ENCODE measurements at regions not wholly inside any gene's neighbourhood (a gene's known extent, or its start where the extent isn't known, plus 50 kb on each side); places are given as distances from the start of the nearest gene placed in this dataset.

DNA sequence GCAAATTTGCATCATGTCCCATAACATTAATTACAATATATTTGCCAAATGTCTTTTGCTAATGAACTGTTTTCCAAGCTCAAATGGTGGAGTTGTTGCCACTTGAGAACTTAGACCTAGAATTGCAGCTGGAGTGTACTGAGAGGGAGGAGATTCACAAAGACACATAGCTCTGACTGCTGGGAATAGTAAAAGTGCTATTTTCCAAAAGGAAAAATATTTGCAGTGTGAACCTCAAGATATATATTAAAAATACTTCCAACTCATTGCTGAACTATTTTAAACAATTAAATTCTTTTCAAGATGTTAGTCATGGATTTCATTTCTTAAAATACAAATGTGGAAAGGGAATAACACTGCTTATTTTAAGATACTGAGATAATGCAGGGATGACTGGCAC, 666.8 kb upstream of the ARPP21 start:
- no peak for DNase-seq (ENCODE audit: low read depth)
- H3K4me3 ChIP-seq (ENCODE audit: low read depth, low read length): no peak overlapping the region
- TF ChIP-seq, protein P1, sequence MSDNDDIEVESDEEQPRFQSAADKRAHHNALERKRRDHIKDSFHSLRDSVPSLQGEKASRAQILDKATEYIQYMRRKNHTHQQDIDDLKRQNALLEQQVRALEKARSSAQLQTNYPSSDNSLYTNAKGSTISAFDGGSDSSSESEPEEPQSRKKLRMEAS (IDR thresholded peaks at IDR 0.05; ENCODE audit: low read depth, low read length): no peak
- TF ChIP-seq, protein P2, sequence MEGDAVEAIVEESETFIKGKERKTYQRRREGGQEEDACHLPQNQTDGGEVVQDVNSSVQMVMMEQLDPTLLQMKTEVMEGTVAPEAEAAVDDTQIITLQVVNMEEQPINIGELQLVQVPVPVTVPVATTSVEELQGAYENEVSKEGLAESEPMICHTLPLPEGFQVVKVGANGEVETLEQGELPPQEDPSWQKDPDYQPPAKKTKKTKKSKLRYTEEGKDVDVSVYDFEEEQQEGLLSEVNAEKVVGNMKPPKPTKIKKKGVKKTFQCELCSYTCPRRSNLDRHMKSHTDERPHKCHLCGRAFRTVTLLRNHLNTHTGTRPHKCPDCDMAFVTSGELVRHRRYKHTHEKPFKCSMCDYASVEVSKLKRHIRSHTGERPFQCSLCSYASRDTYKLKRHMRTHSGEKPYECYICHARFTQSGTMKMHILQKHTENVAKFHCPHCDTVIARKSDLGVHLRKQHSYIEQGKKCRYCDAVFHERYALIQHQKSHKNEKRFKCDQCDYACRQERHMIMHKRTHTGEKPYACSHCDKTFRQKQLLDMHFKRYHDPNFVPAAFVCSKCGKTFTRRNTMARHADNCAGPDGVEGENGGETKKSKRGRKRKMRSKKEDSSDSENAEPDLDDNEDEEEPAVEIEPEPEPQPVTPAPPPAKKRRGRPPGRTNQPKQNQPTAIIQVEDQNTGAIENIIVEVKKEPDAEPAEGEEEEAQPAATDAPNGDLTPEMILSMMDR (IDR thresholded peaks at IDR 0.05; ENCODE audit: low read depth, low read length): no peak
- TF ChIP-seq MYC (IDR thresholded peaks at IDR 0.05; ENCODE audit: low read depth, low read length) (no peak), POLR2A (IDR thresholded peaks at IDR 0.05; ENCODE audit: extremely low read depth, insufficient read length) (no peak)

DNA sequence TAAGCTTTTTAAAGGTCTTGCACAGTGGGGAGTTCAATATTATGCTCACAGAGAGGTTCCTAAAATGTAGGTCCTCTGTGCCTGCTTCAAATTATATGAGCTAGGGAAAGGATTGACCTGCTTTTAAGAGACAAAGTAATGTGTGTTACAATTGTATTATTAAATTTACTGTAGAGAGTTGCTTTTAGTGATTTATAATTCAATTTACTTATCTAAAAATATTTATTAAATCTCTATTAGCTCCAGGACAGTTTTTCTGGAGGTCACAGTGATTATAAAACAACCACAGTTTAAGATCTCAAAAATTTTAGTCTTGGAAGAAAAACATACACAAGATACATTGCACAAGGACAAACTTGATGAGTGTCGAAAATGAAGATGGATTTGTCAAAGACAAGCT, 665.7 kb upstream of the ARPP21 start:
- DNase-seq (ENCODE audit: low read depth): no peak
- TF ChIP-seq, protein P1 (IDR thresholded peaks at IDR 0.05; ENCODE audit: low read depth, low read length): no peak
- TF ChIP-seq, protein P2 (IDR thresholded peaks at IDR 0.05; ENCODE audit: low read depth, low read length): no peak
- TF ChIP-seq POLR2A (IDR thresholded peaks at IDR 0.05; ENCODE audit: extremely low read depth, insufficient read length) (no peak), MYC (IDR thresholded peaks at IDR 0.05; ENCODE audit: low read depth, low read length) (no peak)
- no peak overlapping the region for H3K4me3 ChIP-seq (ENCODE audit: low read depth, low read length)

DNA sequence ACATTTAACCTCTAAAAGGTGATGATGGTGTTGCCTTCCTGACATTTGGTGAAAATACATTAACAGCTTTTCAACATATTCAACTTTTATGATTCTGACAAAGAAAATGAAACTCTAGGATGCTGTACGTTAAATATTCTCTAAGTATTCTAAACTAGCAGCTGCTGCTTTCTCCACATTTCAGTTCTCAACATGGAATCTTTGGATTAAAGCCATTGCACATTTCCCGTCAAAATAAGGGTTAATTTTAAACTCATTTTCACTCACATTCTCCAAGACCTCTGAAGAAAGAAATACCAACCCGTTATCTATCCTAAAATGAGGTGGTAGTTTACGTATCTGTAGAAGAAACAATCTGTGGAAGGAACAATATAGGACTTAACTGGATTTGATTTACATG, 655.7 kb upstream of the ARPP21 start:
- no peak overlapping the region for H3K4me3 ChIP-seq (ENCODE audit: low read depth, low read length)
- TF ChIP-seq, protein P2 (IDR thresholded peaks at IDR 0.05; ENCODE audit: low read depth, low read length): no peak
- TF ChIP-seq POLR2A (IDR thresholded peaks at IDR 0.05; ENCODE audit: extremely low read depth, insufficient read length): no peak
- TF ChIP-seq, protein P1 (IDR thresholded peaks at IDR 0.05; ENCODE audit: low read depth, low read length): no peak
- no peak for TF ChIP-seq MYC (IDR thresholded peaks at IDR 0.05; ENCODE audit: low read depth, low read length)
- no peak for DNase-seq (ENCODE audit: low read depth)

DNA sequence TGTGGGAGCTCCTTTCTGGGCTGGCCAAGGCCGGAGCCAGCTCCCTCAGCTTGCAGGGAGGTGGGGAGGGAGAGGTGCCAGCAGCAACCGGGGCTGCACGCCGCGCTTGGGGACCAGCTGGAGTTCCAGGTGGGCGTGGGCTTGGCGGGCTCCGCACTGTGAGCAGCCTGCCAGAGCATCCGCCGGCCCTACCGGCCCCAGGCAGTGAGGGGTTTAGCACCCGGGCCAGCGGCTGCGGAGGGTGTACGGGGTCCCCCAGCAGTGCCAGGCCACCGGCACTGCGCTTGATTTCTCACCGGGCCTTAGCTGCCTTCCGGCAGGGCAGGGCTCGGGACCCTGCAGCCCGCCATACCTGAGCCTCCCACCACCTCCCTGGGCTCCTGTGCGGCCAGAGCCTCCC, 651.0 kb upstream of the ARPP21 start:
- no peak for DNase-seq (ENCODE audit: low read depth)
- no peak overlapping the region for H3K4me3 ChIP-seq (ENCODE audit: low read depth, low read length)
- no peak for TF ChIP-seq POLR2A (IDR thresholded peaks at IDR 0.05; ENCODE audit: extremely low read depth, insufficient read length)
- TF ChIP-seq, protein P1 (IDR thresholded peaks at IDR 0.05; ENCODE audit: low read depth, low read length): no peak
- no peak for TF ChIP-seq MYC (IDR thresholded peaks at IDR 0.05; ENCODE audit: low read depth, low read length)
- TF ChIP-seq, protein P2 (IDR thresholded peaks at IDR 0.05; ENCODE audit: low read depth, low read length): no peak

DNA sequence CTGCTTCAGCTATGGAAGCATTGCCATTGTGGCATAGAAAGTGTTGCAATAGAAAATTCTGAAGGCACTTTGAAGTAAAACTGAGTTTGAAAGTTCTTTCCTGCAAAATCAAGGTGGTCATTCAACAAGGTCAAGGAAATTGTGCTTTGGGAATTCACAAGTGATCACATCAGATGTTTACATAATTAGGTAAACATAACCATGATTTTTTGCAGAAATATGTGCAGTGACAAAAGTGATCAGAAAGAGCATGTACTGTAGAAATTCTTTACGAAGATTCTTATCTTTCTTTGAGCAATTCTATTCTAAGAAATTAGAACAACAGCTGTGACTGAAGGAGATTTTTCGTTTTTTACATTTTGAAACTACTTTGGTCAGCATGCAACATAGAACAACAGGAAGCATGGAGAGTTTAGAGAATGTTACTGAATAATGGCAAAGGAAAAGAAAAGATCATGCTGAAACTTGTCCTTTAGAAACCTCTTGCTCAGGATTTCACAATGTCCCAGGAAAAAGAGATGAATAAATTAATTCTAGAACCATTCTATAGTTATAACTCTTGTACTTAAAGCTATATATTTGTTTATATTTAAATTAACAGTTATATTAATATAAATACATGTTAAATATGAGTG, 643.4 kb upstream of the ARPP21 start:
- TF ChIP-seq, protein P2 (IDR thresholded peaks at IDR 0.05; ENCODE audit: low read depth, low read length): no peak
- TF ChIP-seq MYC (IDR thresholded peaks at IDR 0.05; ENCODE audit: low read depth, low read length): no peak
- no peak for DNase-seq (ENCODE audit: low read depth)
- no peak overlapping the region for H3K4me3 ChIP-seq (ENCODE audit: low read depth, low read length)

DNA sequence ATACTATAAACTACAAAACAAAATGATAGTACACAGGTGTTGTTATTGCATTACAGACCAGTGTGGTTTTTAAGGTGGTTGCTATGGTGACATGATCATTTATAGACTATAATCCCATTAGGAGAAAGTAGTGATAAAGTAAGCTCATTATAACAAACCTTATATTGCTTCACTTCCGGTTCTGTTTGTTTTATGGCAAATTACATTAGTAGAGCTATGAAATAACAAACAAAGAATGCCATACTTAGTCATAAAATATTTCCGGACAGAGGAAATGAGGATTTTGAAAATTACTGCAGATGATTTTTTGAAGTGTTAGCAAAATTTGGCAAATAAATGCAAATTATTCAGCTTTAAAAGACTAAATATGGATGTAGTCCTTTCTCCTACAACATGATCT, 640.4 kb upstream of the ARPP21 start:
- DNase-seq (ENCODE audit: low read depth): no peak
- TF ChIP-seq, protein P2 (IDR thresholded peaks at IDR 0.05; ENCODE audit: low read depth, low read length): no peak
- TF ChIP-seq POLR2A (IDR thresholded peaks at IDR 0.05; ENCODE audit: extremely low read depth, insufficient read length) (no peak), MYC (IDR thresholded peaks at IDR 0.05; ENCODE audit: low read depth, low read length) (no peak)
- TF ChIP-seq, protein P1 (IDR thresholded peaks at IDR 0.05; ENCODE audit: low read depth, low read length): no peak
- no peak overlapping the region for H3K4me3 ChIP-seq (ENCODE audit: low read depth, low read length)
